HG03469 (cell line): ENCODE measurements at regions not wholly inside any gene's neighbourhood (a gene's known extent, or its start where the extent isn't known, plus 50 kb on each side); places are given as distances from the start of the nearest gene placed in this dataset.

Experiments used
- ATAC-seq: cut with Tn5 transposase; IDR thresholded peaks from one replicate; pipeline ENCODE4 v1.9.1; 2021; ENCODE audit warnings: mild to moderate bottlenecking, moderate library complexity, moderate number of reproducible peaks; ENCODE audit not compliant: unreplicated experiment

GRCh38 chr9:94159069-94159939 is 75.0 kb downstream of the PTPDC1 start:
- ATAC-seq = no peak

- ATAC-seq = no peak
These were observed 76.6 kb downstream of the PTPDC1 start for GRCh38 chr9:94160594-94161501.

- no peak for ATAC-seq
These were observed 77.4 kb downstream of the PTPDC1 start for GRCh38 chr9:94161673-94162072.

GRCh38 chr9:94164806-94165549 is 80.7 kb downstream of the PTPDC1 start:
- ATAC-seq = no peak

GRCh38 chr9:94165592-94166235 is 81.5 kb downstream of the PTPDC1 start:
- ATAC-seq = peak; percentile 82

GRCh38 chr9:94166236-94166975 is 82.1 kb downstream of the PTPDC1 start:
- ATAC-seq = peak; percentile 37

- ATAC-seq = no peak
These were observed 82.7 kb downstream of the PTPDC1 start for GRCh38 chr9:94166976-94167346.

- ATAC-seq = no peak
These were observed 83.2 kb downstream of the PTPDC1 start for GRCh38 chr9:94167376-94167890.

- no peak for ATAC-seq
These were observed 84.1 kb downstream of the PTPDC1 start for GRCh38 chr9:94168203-94169000.

GRCh38 chr9:94169968-94170367 is 85.7 kb downstream of the PTPDC1 start:
- ATAC-seq = no peak

GRCh38 chr9:94173632-94174031 is 85.5 kb upstream of the ZNF169 start:
- no peak for ATAC-seq

GRCh38 chr9:94174164-94174563 is 84.9 kb upstream of the ZNF169 start:
- no peak for ATAC-seq

GRCh38 chr9:94175669-94176068 is 83.4 kb upstream of the ZNF169 start:
- ATAC-seq = no peak

- no peak for ATAC-seq
These were observed 82.5 kb upstream of the ZNF169 start for GRCh38 chr9:94176608-94177007.

GRCh38 chr9:94178927-94179326 is 80.2 kb upstream of the ZNF169 start:
- ATAC-seq = no peak

- no peak for ATAC-seq
These were observed 77.5 kb upstream of the ZNF169 start for GRCh38 chr9:94181408-94182181.

- ATAC-seq = no peak
These were observed 76.6 kb upstream of the ZNF169 start for GRCh38 chr9:94182532-94182931.
